Activated T-helper 1 cell treated with anti-CD3 and anti-CD28 coated beads, Interleukin-12 subunit alpha, Interleukin-12 subunit beta, Interleukin-2, Interleukin-4 antibody, amounts not matched to agents 30 ng/mL and 10 ng/mL and 1 ng/mL, durations not matched to agents 14 hours and 24 hours and 36 hours (primary cell): ENCODE measurements at regions not wholly inside any gene's neighbourhood (a gene's known extent, or its start where the extent isn't known, plus 50 kb on each side); places are given as distances from the start of the nearest gene placed in this dataset.

Source experiments
- DNase-seq: peaks from one replicate; pipeline ENCODE4 v3.0.0; 2021; ENCODE audit warnings: low spot score
- H3K27ac Mint-ChIP-seq: one replicate; pipeline ENCODE4 v1.8.0; 2021; ENCODE audit warnings: mild to moderate bottlenecking, mixed read lengths
- H3K27me3 Mint-ChIP-seq: one replicate; pipeline ENCODE4 v1.8.0; 2022; ENCODE audit warnings: mild to moderate bottlenecking, moderate library complexity, mixed read lengths; ENCODE audit not compliant: insufficient read depth
- H3K36me3 Mint-ChIP-seq: one replicate; pipeline ENCODE4 v1.8.0; 2021; ENCODE audit warnings: low read depth, mixed read lengths
- H3K4me1 Mint-ChIP-seq: one replicate; pipeline ENCODE4 v1.8.0; 2021; ENCODE audit warnings: low read depth, mixed read lengths
- H3K4me3 Mint-ChIP-seq: one replicate; pipeline ENCODE4 v1.8.0; 2021; ENCODE audit warnings: mild to moderate bottlenecking, moderate library complexity, mixed read lengths
- H3K9me3 Mint-ChIP-seq: one replicate; pipeline ENCODE4 v1.8.0; 2021; ENCODE audit warnings: mixed read lengths
- intact Hi-C: fragments of 100-400 bp; cut with micrococcal nuclease; formaldehyde crosslinking; loops from one replicate; pipeline ENCODE4 v1.15.1; 2024

GRCh38 chr5:143761663-143762062 is 50.3 kb upstream of the HMHB1 start:
- peaks cover 11% of the 10 kb centered on the region for H3K4me1 Mint-ChIP-seq
- H3K27ac Mint-ChIP-seq, result no peak overlapping the region
- H3K36me3 Mint-ChIP-seq, result no peaks in the 10 kb centered on the region
- H3K27me3 Mint-ChIP-seq, result peaks cover 2% of the 10 kb centered on the region
- H3K9me3 Mint-ChIP-seq, result no peaks in the 10 kb centered on the region
- H3K4me3 Mint-ChIP-seq, result no peak overlapping the region
- intact Hi-C loops, result no loop called here
- DNase-seq, result no peak

- no peaks in the 10 kb centered on the region for H3K36me3 Mint-ChIP-seq
- intact Hi-C loops, result no loop called here
- H3K4me1 Mint-ChIP-seq, result peaks cover 11% of the 10 kb centered on the region
- no peaks in the 10 kb centered on the region for H3K9me3 Mint-ChIP-seq
- H3K27me3 Mint-ChIP-seq, result peaks cover 2% of the 10 kb centered on the region
- no peak overlapping the region for H3K4me3 Mint-ChIP-seq
- no peak for DNase-seq
- no peak overlapping the region for H3K27ac Mint-ChIP-seq
Measured at GRCh38 chr5:143760755-143761154, 51.2 kb upstream of the HMHB1 start.

GRCh38 chr5:143760131-143760505 is 51.8 kb upstream of the HMHB1 start:
- H3K27me3 Mint-ChIP-seq, result peaks cover 2% of the 10 kb centered on the region
- H3K4me1 Mint-ChIP-seq, result peaks cover 11% of the 10 kb centered on the region
- no peak overlapping the region for H3K27ac Mint-ChIP-seq
- intact Hi-C loops, result no loop called here
- H3K36me3 Mint-ChIP-seq, result no peaks in the 10 kb centered on the region
- no peak overlapping the region for H3K4me3 Mint-ChIP-seq
- H3K9me3 Mint-ChIP-seq, result no peaks in the 10 kb centered on the region
- no peak for DNase-seq

- H3K27me3 Mint-ChIP-seq, result peaks cover 2% of the 10 kb centered on the region
- intact Hi-C loops, result no loop called here
- no peak for DNase-seq
- H3K4me1 Mint-ChIP-seq, result peaks cover 11% of the 10 kb centered on the region
- no peaks in the 10 kb centered on the region for H3K9me3 Mint-ChIP-seq
- H3K4me3 Mint-ChIP-seq, result no peak overlapping the region
- H3K36me3 Mint-ChIP-seq, result no peaks in the 10 kb centered on the region
- H3K27ac Mint-ChIP-seq, result no peak overlapping the region
Measured at GRCh38 chr5:143759396-143760130, 52.4 kb upstream of the HMHB1 start.

GRCh38 chr5:143758750-143759149 is 53.2 kb upstream of the HMHB1 start:
- H3K9me3 Mint-ChIP-seq, result no peaks in the 10 kb centered on the region
- no peak overlapping the region for H3K27ac Mint-ChIP-seq
- peaks cover 2% of the 10 kb centered on the region for H3K27me3 Mint-ChIP-seq
- DNase-seq, result no peak
- no peak overlapping the region for H3K4me3 Mint-ChIP-seq
- intact Hi-C loops, result no loop called here
- H3K4me1 Mint-ChIP-seq, result peaks cover 11% of the 10 kb centered on the region
- H3K36me3 Mint-ChIP-seq, result no peaks in the 10 kb centered on the region

GRCh38 chr5:143758015-143758414 is 53.9 kb upstream of the HMHB1 start:
- no peak for DNase-seq
- H3K27me3 Mint-ChIP-seq, result peaks cover 2% of the 10 kb centered on the region
- H3K4me3 Mint-ChIP-seq, result no peak overlapping the region
- no peak overlapping the region for H3K27ac Mint-ChIP-seq
- H3K36me3 Mint-ChIP-seq, result no peaks in the 10 kb centered on the region
- H3K9me3 Mint-ChIP-seq, result no peaks in the 10 kb centered on the region
- peaks cover 11% of the 10 kb centered on the region for H3K4me1 Mint-ChIP-seq
- intact Hi-C loops, result no loop called here

- DNase-seq, result no peak
- H3K27me3 Mint-ChIP-seq, result peaks cover 2% of the 10 kb centered on the region
- H3K4me3 Mint-ChIP-seq, result no peak overlapping the region
- peaks cover 11% of the 10 kb centered on the region for H3K4me1 Mint-ChIP-seq
- no peaks in the 10 kb centered on the region for H3K9me3 Mint-ChIP-seq
- intact Hi-C loops, result no loop called here
- H3K36me3 Mint-ChIP-seq, result no peaks in the 10 kb centered on the region
- H3K27ac Mint-ChIP-seq, result no peak overlapping the region
Measured at GRCh38 chr5:143757116-143757515, 54.8 kb upstream of the HMHB1 start.

GRCh38 chr5:143755966-143756365 is 56.0 kb upstream of the HMHB1 start:
- Mint-ChIP-seq H3K4me1 (peaks cover 11% of the 10 kb centered on the region), H3K27me3 (peaks cover 2% of the 10 kb centered on the region), H3K36me3 (no peaks in the 10 kb centered on the region), H3K9me3 (no peaks in the 10 kb centered on the region), H3K4me3 (no peak overlapping the region), H3K27ac (no peak overlapping the region)
- no peak for DNase-seq
- intact Hi-C loops, result no loop called here

- intact Hi-C loops, result no loop called here
- Mint-ChIP-seq H3K36me3 (no peaks in the 10 kb centered on the region), H3K4me1 (peaks cover 4% of the 10 kb centered on the region), H3K4me3 (no peak overlapping the region), H3K9me3 (no peaks in the 10 kb centered on the region), H3K27me3 (peaks cover 2% of the 10 kb centered on the region), H3K27ac (no peak overlapping the region)
- no peak for DNase-seq
Measured at GRCh38 chr5:143752165-143752850, 59.7 kb upstream of the HMHB1 start.

GRCh38 chr5:143751342-143751741 is 60.6 kb upstream of the HMHB1 start:
- H3K27ac Mint-ChIP-seq, result no peak overlapping the region
- H3K9me3 Mint-ChIP-seq, result no peaks in the 10 kb centered on the region
- DNase-seq, result no peak
- H3K4me3 Mint-ChIP-seq, result no peak overlapping the region
- intact Hi-C loops, result no loop called here
- no peaks in the 10 kb centered on the region for H3K4me1 Mint-ChIP-seq
- no peaks in the 10 kb centered on the region for H3K27me3 Mint-ChIP-seq
- no peaks in the 10 kb centered on the region for H3K36me3 Mint-ChIP-seq

- intact Hi-C loops, result no loop called here
- Mint-ChIP-seq H3K9me3 (no peaks in the 10 kb centered on the region), H3K4me1 (no peaks in the 10 kb centered on the region), H3K36me3 (no peaks in the 10 kb centered on the region), H3K27me3 (no peaks in the 10 kb centered on the region), H3K4me3 (no peak overlapping the region), H3K27ac (no peak overlapping the region)
- DNase-seq, result no peak
Measured at GRCh38 chr5:143749581-143750205, 62.3 kb upstream of the HMHB1 start.

- H3K27ac Mint-ChIP-seq, result no peak overlapping the region
- H3K4me1 Mint-ChIP-seq, result no peaks in the 10 kb centered on the region
- H3K9me3 Mint-ChIP-seq, result no peaks in the 10 kb centered on the region
- H3K4me3 Mint-ChIP-seq, result no peak overlapping the region
- intact Hi-C loops, result no loop called here
- DNase-seq, result no peak
- H3K27me3 Mint-ChIP-seq, result peaks cover 3% of the 10 kb centered on the region
- no peaks in the 10 kb centered on the region for H3K36me3 Mint-ChIP-seq
Measured at GRCh38 chr5:143748516-143748915, 63.4 kb upstream of the HMHB1 start.

- no peaks in the 10 kb centered on the region for H3K36me3 Mint-ChIP-seq
- intact Hi-C loops, result no loop called here
- peaks cover 7% of the 10 kb centered on the region for H3K4me1 Mint-ChIP-seq
- no peak for DNase-seq
- no peaks in the 10 kb centered on the region for H3K9me3 Mint-ChIP-seq
- H3K27me3 Mint-ChIP-seq, result peaks cover 3% of the 10 kb centered on the region
- no peak overlapping the region for H3K27ac Mint-ChIP-seq
- H3K4me3 Mint-ChIP-seq, result no peak overlapping the region
Measured at GRCh38 chr5:143742951-143743350, 69.0 kb upstream of the HMHB1 start.
